ENCODE measurements at regions not wholly inside any gene's neighbourhood (a gene's known extent, or its start where the extent isn't known, plus 50 kb on each side); places are given as distances from the start of the nearest gene placed in this dataset.
"Not testable (repeated sequence)": the region's sequence is repeated elsewhere in the genome, so short reads cannot be mapped to it uniquely, and the experiment has no call there.

DNA sequence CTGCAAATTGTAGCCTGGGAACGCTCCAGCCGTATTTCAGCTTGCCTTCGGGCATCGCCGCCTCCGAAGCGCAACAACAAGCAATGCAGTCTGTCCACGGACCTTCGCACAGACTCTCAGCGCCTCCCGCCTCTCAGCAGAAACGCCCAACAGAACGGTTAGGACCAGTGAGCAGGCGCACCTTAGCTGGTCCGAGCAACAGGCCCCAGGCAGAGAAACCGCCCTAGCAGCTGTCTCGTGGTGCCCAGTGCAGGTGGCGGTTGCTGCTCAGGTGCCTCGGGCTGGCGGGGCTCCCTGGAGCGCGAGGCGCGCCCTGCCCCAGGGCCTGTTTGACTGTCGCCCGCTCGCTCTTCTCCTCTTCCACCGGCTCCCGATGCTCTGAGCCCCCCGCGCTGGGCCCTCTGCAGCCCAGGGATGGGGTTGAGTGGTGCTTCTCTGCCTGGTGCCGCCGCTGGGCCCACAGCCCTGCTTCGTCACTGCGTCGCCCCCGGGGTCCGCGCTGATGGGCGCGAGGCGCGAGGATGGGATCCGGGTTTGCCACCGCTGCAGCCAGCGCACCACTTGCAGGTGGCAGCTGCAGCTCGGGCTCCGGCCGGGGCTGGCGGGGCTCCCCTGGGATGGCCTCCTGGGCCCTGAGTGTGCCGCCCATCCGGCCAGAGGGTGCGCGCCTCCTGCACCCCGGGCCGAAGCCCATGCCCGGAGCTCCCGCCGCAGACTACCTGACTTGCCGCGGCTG is 268.4 kb upstream of the FRG2C start:
- no peak for DNase-seq

DNA sequence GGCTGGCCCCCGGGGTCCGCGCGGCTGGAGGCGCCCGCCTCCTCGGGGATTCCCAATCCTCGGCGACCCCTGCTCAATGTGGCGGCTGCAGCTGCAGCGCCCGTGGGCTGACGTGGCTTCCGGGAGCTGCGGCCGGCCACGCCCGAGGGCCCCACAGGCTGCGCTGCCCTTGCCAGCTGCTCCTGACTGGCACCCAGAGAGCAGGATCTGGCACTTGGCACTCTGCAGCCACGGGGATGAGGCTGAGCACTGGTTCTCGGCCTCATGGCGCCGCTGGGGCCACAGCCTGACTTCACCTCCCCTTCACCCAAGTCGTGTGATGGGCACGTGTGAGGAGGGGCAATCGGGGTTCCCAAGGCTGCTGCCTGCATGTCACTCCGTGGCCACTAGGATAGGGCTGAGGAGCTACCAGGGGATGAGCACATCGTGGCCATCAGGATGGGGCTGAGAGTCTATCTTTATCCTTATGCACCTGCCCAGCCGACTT is 267.8 kb upstream of the FRG2C start:
- no peak for DNase-seq

DNA sequence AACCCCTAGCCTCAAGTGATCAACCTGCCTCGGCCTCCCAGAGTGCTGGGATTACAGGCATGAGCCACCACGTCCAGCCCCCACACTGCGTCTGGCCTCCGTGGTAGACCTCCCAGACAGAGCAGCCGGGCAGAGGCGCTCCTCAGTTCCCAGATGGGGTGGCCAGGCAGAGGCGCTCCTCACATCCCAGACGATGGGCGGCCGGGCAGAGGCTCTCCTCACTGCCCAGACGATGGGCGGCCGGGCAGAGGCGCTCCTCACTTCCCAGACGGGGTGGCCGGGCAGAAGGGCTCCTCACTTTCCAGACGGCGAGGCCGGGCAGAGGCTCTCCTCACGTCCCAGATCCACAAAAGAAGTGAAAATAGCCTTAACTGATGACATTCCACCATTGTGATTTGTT is 266.6 kb upstream of the FRG2C start:
- DNase-seq = not testable (repeated sequence)

DNA sequence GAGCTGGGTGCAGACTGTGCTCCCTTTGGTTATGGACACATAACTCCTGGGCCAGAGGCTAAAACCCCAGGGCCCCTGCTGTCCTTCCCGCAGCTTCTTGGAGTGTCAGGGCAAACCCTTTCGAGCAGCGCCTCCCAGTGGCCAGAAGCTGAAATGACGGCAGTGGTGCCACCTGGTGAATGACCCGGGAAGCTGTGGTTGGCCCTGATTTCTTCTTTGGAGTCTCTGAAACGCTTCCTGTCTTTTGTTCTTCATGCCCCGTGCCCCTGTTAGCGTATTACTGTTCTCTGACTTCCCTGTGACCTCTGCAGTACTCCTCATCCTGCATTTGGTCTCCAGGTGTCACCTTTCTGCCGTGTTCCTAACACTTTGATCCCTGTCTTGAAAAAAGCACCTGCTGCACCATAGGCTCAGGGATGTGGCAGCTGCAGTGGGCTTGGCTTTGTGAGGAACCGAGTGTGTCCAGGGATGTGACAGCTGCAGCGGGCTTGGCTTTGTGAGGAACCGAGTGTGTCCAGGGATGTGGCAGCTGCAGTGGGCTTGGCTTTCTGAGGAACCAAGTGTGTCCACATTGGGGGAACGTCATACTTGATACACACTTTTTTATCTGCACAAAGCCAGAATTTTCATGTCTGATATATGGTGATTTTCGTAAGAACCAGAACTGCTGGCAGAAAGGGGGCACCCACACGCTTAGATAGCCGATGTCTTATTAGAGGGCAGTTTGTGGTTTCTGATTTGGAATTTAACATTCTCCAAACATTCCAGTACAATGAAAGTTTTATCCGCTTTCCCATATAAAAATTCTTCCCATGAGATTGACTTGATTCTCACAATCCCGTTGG is 241.8 kb upstream of the FRG2C start:
- peak; percentile 55 for DNase-seq

DNA sequence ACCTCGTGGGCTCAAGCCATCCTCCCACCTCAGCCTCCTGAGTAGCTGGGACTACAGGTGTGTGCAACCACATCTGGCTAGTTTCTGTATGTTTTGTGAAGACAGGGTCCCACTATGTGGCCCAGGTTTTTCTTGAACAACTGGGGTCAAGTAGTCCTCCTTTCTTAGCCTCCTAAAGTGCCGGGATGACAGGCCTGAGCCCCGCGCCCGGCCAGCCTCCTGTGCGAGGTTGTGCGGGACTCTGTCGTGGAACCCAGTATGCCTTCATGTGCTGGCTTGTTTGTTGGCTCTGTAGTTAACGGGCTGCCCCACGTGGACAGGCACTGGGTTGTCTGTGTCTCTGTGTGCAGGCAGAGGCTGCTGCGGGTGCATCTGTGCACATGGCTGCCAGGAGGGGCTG is 238.7 kb upstream of the FRG2C start:
- DNase-seq = not testable (repeated sequence)

DNA sequence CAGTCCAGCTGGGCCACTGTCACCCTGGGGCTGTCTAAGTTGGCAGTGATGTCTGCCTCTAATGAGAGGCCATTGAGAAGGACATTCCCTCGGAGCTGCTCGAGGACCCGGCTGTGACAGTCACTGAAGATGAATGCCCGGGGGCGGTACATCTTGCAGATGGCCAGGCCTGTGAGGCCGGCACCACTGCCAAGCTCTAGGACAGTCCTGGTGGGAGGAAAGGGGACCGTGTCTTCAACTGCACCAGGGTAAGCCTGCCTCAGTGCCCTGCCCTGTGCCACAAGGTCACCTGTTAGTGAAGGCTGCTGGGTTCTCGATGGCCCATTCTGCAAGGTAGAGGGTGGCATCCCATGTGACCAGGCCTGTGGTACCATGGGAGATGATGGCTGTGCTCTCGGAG is 236.6 kb upstream of the FRG2C start:
- DNase-seq = not testable (repeated sequence)

DNA sequence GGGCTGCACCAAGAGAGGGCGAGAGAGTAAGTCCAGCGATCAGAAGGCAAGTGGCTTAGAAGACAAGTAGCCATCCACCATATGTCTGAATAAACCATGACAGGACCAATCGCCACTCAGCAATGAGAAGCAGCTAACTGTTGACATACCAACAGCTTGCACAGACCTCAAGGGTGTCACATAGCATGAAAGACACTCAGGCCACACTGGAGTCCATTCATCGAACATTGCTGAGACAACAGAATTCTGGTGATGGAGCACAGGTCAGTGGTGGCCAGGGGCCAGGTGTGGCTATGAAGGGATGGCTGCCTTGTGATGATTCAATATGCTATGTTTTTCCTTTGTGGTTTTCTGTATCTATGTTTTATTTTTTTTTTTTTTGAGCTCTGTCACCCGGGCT is 236.2 kb upstream of the FRG2C start:
- DNase-seq = not testable (repeated sequence)

DNA sequence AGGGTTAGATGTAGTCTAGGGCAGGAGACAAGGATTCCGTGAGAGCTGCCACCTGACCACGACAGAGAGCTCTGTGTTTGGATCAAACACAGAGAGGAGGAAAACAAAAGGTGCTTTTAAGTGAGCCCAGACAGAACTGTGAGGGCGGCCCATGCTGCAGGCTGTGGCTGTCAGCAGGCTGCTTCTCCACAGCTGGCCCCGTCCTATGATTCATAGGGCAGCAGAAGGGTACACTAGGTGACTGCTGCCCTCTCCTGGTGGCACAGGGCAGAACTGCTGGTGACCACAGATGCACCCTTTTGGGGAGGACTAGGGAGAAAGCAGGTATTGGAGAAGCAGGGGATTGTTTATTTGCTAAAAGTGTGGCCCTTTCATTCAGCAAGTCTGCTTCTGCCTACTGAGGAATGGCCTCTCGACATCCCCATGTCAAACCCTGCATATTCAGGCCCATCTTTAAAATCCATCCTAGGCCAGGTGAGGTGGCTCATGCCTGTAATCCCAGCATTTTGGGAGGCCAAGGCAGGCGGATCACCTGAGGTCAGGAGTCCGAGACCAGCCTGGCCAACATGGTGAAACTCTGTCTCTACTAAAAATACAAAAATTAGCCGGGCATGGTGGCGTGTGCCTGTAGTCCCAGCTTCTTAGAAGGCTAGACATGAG is 234.4 kb upstream of the FRG2C start:
- DNase-seq = peak; percentile 72

DNA sequence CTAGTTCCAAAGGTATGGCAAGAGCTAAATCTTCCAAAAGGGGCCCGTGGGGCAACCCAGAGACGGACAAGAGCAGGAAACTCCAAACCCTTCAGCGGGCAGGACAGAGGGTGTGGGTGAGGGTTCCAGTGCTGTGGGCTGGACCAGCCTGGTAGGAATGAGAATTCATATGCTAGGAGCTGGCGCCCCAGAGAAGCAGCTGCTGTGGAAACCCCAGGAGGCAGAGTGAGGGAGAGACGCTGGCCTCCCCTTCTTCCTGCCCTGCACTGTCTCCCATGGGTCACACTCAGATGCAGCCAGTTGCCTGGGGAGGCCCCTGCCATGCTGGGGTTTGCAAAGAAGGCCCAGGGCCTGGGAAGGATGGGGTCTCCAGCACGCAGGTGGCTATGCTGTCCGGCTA is 233.7 kb upstream of the FRG2C start:
- DNase-seq = not testable (repeated sequence)

DNA sequence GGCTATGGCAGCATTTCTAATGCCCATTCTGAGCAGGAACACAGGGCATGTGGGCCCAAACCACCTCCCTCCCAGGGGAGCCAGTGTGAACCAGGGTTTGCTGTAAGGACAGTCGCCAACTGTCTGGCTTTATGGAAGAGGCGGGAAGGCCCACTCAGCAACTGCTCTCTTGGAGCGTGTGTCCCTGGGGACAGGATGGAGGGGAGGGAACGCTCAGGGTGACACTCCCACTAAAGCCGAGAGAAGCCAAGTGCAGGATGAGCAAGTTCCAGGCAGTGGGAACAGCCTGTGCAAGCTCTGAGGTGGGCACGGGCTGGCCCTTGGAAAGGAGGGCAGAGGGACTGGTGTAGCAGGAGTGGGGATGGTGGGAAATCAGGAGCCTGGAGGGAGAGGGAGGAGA is 233.0 kb upstream of the FRG2C start:
- not testable (repeated sequence) for DNase-seq

DNA sequence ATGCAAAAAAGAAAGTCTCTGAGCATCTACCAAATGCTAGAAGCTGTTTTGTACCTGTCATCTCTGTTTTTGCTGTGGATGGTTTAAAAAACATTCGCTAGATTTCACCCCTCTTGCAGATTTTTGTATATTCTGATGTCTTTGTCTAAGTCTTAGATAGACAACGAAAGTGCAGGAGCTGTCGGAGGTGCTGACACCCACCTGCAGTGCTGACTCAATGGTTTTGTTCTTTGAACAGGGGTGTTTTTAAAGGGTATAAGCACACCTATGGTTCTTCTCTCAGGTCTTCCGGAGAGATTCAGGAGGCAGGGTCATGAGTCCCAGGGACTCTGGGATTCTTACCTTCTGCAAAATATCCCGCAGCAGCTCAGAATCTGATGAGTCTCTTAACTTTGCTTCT is 231.7 kb upstream of the FRG2C start:
- not testable (repeated sequence) for DNase-seq

DNA sequence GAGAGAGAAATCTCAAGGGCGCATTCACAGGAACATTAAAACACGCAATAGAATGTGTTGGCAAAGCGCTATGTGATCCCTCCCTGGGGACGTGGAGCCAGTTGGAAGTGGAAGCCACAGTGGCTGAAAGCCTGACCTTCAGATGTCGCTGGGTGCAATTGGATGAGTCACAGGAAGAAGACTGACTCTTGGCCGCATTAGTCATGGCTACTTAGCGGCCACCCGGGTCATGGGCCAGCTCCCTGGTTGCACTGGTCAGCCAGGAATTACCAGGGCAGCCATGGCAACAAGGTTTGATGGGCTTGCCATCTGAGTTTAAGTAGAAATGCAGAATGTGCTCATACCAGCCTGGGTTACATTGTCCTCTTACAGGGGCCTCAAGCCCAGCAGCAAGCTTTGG is 231.2 kb upstream of the FRG2C start:
- peak; percentile 48 for DNase-seq

DNA sequence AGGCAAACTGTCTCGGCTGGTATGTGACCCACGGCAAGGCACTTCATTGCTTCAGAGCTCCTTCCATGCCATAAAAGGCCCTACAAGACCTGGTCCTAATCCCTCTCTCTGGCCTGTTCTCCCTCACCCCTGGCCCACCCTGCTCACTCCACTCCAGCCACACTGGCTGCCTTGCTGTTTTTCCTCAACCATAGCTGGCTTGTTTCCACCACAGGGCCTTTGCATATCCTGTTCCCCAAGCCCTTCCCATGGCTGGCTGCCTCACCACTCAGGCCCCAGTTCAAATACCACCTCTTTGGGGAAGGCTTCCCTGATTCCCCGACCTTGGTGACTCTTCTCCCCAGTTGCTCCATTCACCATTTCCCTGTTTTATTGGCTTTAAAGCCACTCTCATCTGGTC is 230.8 kb upstream of the FRG2C start:
- DNase-seq = not testable (repeated sequence)

DNA sequence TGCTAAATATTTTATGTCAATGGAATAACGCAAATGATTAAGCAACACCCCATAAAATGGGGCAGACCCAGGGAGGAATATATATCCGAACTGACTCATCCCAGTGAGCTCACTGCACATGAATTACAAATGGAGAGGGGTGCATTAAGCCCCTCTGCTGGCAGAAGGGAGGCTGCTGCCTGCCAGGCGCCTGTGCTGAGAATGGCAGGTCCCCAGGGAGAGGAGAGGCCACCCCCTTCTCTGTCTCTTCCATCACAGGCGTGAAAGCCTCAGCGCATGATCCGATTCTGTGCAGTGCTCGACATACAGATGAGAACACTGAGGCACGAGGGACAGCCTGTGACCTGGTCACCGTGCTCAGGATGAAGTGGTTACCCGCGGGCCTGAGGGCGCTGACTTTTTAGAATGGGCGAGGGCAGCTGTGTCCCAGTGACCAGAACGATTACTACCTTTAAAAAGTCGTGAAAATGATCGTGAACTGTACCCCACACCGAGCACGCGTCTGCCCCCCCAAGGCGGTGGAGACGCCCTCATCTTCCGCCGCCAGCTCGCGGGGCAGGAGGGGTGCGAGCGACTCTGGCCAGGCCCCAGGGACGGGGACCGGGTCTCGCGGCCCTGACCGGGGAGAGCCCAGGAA is 229.7 kb upstream of the FRG2C start:
- DNase-seq = peak; percentile 42

DNA sequence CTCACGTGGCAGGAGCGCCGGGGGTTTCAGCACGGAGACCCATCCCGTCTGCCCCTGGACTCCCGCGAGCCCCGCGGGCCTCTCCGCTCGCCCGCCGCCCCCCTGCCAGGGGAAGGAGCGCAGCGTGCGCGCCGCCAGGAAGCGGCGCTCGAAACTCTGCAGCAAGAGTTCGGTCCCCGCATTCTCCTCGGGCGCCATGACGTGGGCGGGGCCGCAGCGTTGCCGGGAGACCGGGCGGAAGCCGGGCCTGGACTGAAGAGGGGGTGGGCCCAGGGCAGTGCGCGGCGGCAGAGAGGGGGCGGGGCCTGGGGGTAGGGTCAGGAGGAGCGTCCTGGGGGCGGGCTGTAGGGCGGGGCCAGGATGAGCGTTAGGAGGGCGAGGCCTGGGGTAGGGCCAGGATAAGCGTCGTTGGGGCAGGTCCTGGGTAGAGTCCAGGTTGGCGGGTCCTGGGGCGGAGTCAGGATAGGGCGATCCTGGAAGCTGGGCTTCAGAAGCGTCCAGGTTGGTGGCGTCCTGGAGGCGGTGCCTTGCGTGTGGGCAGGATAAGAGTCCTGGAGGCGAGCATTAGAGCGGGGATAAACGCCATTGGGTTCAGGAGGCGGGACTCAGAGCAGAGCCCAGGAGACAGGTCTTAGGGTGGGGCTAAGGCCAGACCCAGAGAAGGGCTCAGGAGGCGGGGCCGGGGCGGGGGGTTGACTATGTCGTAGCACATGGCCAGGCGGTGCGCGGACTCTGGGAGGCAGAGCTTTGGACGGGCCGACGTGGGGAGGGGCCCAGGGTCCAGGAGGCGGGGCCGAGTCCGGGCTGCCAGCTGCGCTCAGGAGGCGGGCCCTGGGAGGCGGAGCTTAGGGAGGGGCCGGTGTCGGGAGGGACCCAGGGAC is 229.0 kb upstream of the FRG2C start:
- DNase-seq = peak; percentile 99

DNA sequence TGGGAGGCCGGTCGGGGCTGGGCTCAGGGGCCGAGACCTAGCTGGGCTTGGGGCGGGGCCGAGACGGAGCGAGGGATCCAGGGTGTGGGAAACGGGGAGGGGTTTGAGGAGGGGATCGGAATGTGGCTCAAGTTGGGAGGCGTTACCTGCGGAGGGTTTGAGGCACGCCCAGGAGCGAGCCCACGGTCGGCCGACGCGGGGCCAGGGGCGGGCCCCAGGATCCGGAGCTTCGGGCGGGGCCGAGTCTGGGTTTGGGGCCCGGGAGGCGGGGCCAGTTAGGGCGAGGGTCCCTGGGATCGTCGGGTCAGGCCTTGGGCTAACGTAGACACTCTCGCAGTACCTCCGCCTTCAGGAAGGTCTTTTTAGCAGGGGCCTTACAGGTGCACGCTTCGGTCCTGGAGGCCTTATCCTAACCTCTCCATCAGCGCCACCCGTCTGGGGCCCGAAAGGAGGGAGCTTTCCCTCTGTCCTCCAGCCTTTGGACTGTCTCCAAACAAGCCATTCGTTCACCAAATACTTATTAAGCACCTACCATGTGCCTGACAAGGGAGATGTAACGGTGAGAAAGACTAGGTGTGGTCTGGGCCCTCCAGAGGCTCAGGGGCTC is 228.2 kb upstream of the FRG2C start:
- DNase-seq = not testable (repeated sequence)

DNA sequence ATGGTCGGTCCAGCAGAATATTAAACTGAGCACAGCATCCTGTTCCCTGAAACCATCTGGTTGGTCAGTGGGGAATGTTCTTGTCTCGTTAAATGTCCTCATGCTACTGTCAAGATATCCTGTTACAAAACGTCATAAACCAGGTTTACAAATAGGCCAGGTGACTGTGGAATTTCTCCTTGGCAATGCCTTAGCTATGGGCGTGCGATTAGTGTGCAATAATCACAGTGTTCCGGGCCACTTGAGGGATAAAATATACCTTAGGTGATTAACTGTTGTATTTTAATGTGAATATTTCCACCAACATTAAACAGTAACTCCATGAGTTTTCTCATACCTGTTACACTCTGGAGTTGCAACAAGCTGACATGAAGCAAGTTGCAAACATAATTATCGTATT is 223.1 kb upstream of the FRG2C start:
- not testable (repeated sequence) for DNase-seq

DNA sequence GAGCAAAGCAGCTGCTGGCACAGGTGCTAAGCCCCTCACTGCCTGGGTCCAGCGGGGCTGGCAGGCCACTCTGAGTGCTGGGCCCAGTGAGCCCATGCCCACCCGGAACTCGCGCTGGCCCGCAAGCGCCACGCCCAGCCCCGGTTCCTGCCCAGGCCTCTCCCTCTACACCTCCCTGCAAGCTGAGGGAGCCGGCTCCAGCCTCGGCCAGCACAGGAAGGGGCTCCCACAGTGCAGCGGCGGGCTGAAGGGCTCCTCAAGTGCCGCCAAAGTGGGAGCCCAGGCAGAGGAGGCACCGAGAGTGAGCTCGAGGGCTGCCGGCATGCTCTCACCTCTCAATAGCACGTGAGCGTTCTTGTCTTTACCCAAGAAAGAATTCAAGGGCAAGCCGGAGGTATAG is 219.5 kb upstream of the FRG2C start:
- DNase-seq = not testable (repeated sequence)

DNA sequence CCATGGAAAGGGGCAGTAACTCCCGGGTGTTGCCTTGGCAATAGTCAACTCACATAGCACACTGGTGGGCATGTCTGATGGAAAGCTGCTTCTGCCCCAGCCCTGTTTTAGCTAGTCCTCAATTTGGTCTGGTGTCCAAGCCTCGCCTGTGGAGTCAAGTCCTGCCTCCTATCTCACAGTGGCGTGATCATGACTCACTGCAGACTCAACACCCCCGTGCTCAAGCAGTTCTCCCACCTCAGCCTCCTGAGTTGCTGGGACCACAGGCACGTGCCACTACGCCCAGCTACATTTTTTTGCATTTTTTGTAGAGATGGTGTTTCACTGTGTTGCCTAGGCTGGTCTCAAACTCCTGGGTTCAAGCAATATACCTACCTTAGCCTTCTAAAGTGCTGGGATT is 218.9 kb upstream of the FRG2C start:
- not testable (repeated sequence) for DNase-seq

DNA sequence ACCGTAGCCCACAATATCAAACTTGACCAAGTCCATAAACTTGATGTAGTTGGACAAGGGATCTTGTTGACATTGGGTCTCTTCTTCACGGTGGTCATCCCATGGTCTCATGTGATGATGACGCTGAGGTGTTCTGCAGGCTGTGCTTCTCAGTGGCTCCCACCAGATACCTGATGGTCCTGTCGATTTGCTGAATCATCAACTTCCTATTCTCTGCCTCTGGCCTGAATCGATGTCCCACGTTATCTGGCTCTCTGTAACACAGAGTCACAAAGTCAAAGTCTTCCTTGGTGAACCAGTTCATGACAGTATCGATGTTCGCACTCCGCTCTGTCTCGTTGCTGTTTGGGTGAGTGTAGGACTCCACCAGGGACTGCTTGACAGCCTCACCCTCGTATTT is 217.2 kb upstream of the FRG2C start:
- not testable (repeated sequence) for DNase-seq

DNA sequence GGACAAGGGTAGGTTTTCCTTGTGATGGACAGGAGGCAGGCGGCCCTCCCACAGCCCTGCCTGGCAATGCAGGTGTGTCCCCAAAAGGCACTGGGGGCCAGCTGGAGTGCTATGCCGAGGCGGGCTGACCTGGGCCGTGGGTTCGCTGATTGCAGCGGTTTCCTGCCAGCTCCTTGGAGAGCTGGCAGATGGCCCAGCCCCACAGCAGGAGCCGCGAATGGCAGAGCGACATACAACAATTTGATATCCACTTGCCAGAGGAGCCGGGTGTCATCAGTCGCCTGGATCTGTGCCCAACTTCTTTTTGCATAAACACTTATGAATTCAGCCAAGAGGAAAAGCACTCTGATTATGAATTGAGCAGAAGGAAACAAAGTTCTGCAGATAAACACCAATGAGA is 210.8 kb upstream of the FRG2C start:
- DNase-seq = not testable (repeated sequence)

Data from left hindlimb (tissue), 1 donor.